Peyer's patch (tissue), 4 donors: ENCODE measurements at regions not wholly inside any gene's neighbourhood (a gene's known extent, or its start where the extent isn't known, plus 50 kb on each side); places are given as distances from the start of the nearest gene placed in this dataset.
A peak's percentile ranks its signal among the peaks of the same experiment; 100 is the strongest.
"Not testable (repeated sequence)": the region's sequence is repeated elsewhere in the genome, so short reads cannot be mapped to it uniquely, and the experiment has no call there.

Experiments
- DNase-seq, 3 donors: peaks; one replicate each; pipeline ENCODE4 v3.0.0-alpha.2; 2017 to 2019
- H3K27ac ChIP-seq, 4 donors: fragments of 200-600 bp; sonication (generic); one replicate each; pipeline ENCODE4 v1.5.1; 2016 to 2019
- H3K27me3 ChIP-seq, 2 donors: fragments of 200-600 bp; sonication (generic); one replicate each; pipeline ENCODE4 v1.5.1; 2019
- H3K36me3 ChIP-seq, 3 donors: fragments of 200-600 bp; sonication (generic); one replicate each; pipeline ENCODE4 v1.5.1; 2016 to 2019
- H3K4me1 ChIP-seq, 4 donors: fragments of 200-600 bp; sonication (generic); one replicate each; pipeline ENCODE4 v1.5.1; 2016 to 2019
- H3K4me3 ChIP-seq, 4 donors: fragments of 200-600 bp; sonication (generic); 1 replicate in 3 of 4; 2 replicates in 1 of 4; pipeline ENCODE4 v1.5.1; 2016 to 2019; ENCODE audit warnings: mild to moderate bottlenecking in 1 of 4
- H3K9me3 ChIP-seq, 4 donors: fragments of 200-600 bp; sonication (generic); one replicate each; pipeline ENCODE4 v1.5.1; 2016 to 2019; ENCODE audit warnings: mild to moderate bottlenecking in 1 of 4
- CTCF ChIP-seq, 6 experiments: fragments of 450-650 bp in 4 of 6; fragments of 200-600 bp in 2 of 6; sonication (generic) in 1 of 6; IDR thresholded peaks; one replicate each; pipeline ENCODE4 v1.5.1; 2017 to 2019; ENCODE audit warnings: antibody characterized with exemption in 6 of 6, mild to moderate bottlenecking in 3 of 6, moderate library complexity in 1 of 6
- POLR2A ChIP-seq, 2 donors: fragments of 450-650 bp; IDR thresholded peaks; one replicate each; pipeline ENCODE4 v1.5.1; 2017; ENCODE audit warnings: antibody characterized with exemption in 2 of 2, mild to moderate bottlenecking in 2 of 2, moderate library complexity in 2 of 2
- small RNA-seq, 2 donors: library from RNA; depleted of rRNA; stranded (forward); fragments of <200 nt; gene quantifications; one replicate each; pipeline ENCODE3, GENCODE V24; 2016

- H3K27ac ChIP-seq: no peak overlapping the region
- H3K4me3 ChIP-seq: no peak overlapping the region
- TF ChIP-seq CTCF (IDR thresholded peaks at IDR 0.05) (peak in 4 of 6 experiments; percentile 39 to 83 (median 78)), POLR2A (IDR thresholded peaks at IDR 0.05) (no peak)
- H3K4me1 ChIP-seq: no peaks in the 10 kb centered on the region
- no peaks in the 10 kb centered on the region for H3K9me3 ChIP-seq
- no peaks in the 10 kb centered on the region for H3K27me3 ChIP-seq
- DNase-seq: peak in 1 of 3 donors; percentile 71
- no peaks in the 10 kb centered on the region for H3K36me3 ChIP-seq
Measured at GRCh38 chr9:33737811-33738606, 57.4 kb upstream of the PRSS3 start.

DNA sequence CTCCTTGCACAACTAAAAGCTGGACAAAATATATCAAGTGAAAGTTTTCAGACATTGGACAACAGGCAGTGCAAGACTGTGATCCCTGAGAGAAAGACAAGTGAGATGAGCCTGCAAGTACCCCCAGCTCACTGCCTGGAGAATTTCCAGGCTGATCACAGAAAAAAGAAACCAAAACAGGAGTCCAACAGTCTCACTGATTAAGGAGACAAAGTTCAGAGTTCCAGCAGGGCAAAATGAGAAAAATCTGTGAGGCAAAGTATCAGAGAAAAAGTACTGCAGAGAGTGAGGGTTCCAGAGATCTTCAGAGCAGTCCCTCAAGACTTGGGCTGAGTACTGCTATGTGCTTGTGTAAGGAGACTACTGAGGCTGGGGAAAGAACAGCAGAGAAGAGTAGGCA lies 56.0 kb upstream of the PRSS3 start:
- Histone ChIP-seq H3K36me3 (no peaks in the 10 kb centered on the region), H3K4me3 (no peak overlapping the region), H3K9me3 (no peaks in the 10 kb centered on the region), H3K4me1 (no peaks in the 10 kb centered on the region), H3K27ac (peak overlapping the region in 2 of 4 donors; percentile 24 to 75), H3K27me3 (no peaks in the 10 kb centered on the region)
- no peak for DNase-seq
- TF ChIP-seq POLR2A (IDR thresholded peaks at IDR 0.05): no peak
- no peak for TF ChIP-seq CTCF (IDR thresholded peaks at IDR 0.05)

DNA sequence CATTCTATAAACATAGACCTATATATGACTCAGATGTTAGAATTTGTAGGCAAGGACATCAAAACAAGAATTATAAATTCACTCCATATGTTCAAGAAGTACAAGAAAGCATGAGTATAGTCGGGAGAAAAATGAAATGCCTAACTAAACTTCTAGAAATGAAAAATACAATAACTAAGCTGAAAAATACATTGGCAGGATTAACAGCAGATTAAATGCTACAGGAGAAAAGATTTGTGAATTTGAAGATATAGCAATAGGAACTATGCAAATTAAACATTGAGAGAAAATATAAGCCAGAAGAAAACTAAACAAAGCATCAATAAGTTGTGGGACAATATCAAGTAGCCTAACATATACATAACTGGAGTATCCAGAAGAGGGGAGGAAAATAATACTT lies 55.3 kb upstream of the PRSS3 start:
- Histone ChIP-seq H3K27ac (peak overlapping the region in 2 of 4 donors; percentile 24 to 75), H3K9me3 (no peaks in the 10 kb centered on the region), H3K27me3 (no peaks in the 10 kb centered on the region), H3K36me3 (no peaks in the 10 kb centered on the region), H3K4me3 (no peak overlapping the region), H3K4me1 (no peaks in the 10 kb centered on the region)
- TF ChIP-seq CTCF (IDR thresholded peaks at IDR 0.05): no peak
- TF ChIP-seq POLR2A (IDR thresholded peaks at IDR 0.05): no peak
- no peak for DNase-seq

GRCh38 chr9:33740958-33741357 lies 54.4 kb upstream of the PRSS3 start:
- not testable (repeated sequence) for DNase-seq, H3K36me3 ChIP-seq, H3K4me1 ChIP-seq, H3K27me3 ChIP-seq, H3K9me3 ChIP-seq, H3K4me3 ChIP-seq, H3K27ac ChIP-seq

GRCh38 chr9:33742051-33742450 lies 53.3 kb upstream of the PRSS3 start:
- TF ChIP-seq POLR2A (IDR thresholded peaks at IDR 0.05): no peak
- no peak for TF ChIP-seq CTCF (IDR thresholded peaks at IDR 0.05)

GRCh38 chr9:33742519-33742918 lies 52.8 kb upstream of the PRSS3 start:
- H3K4me1 ChIP-seq: no peaks in the 10 kb centered on the region
- no peak for TF ChIP-seq POLR2A (IDR thresholded peaks at IDR 0.05)
- peak in 4 of 6 experiments; percentile 13 to 44 (median 41) for TF ChIP-seq CTCF (IDR thresholded peaks at IDR 0.05)
- no peaks in the 10 kb centered on the region for H3K27me3 ChIP-seq
- H3K4me3 ChIP-seq: no peak overlapping the region
- H3K27ac ChIP-seq: peak overlapping the region in 1 of 4 donors; percentile 72
- H3K36me3 ChIP-seq: no peaks in the 10 kb centered on the region
- no peak for DNase-seq
- no peaks in the 10 kb centered on the region for H3K9me3 ChIP-seq

More at GRCh38 chr9:33742051-33742450, 53.3 kb upstream of the PRSS3 start:
- Histone ChIP-seq H3K4me3 (no peak overlapping the region), H3K27me3 (no peaks in the 10 kb centered on the region), H3K36me3 (no peaks in the 10 kb centered on the region), H3K4me1 (no peaks in the 10 kb centered on the region), H3K9me3 (no peaks in the 10 kb centered on the region), H3K27ac (peak overlapping the region in 2 of 4 donors; percentile 26 to 72)
- DNase-seq: peak in 1 of 3 donors; percentile 66

Small RNA genes in the stretch of these regions (small RNA-seq; reads per million reads assigned to genes)
- gene TRBV22OR9-2: 0 reads per million in 2 donors
- 0 reads per million in 2 donors for gene TRBV26OR9-2
